ENCODE measurements at regions not wholly inside any gene's neighbourhood (a gene's known extent, or its start where the extent isn't known, plus 50 kb on each side); places are given as distances from the start of the nearest gene placed in this dataset.

- no peaks in the 10 kb centered on the region for H3K27me3 ChIP-seq (ENCODE audit: control insufficient read depth, insufficient read depth, low read length)
- no peaks in the 10 kb centered on the region for H3K9me3 ChIP-seq (ENCODE audit: control insufficient read depth, insufficient read depth, low read depth, low read length)
- no peak overlapping the region for H3K4me2 ChIP-seq (ENCODE audit: extremely low read depth, insufficient read depth, low read length)
- no peaks in the 10 kb centered on the region for H3K36me3 ChIP-seq (ENCODE audit: control insufficient read depth, insufficient read depth, low read length)
- no peak overlapping the region for H3K9ac ChIP-seq (ENCODE audit: insufficient read depth, low read length)
- no peak overlapping the region for H3K27ac ChIP-seq (ENCODE audit: insufficient read depth, low read length)
- no peaks in the 10 kb centered on the region for H4K20me1 ChIP-seq (ENCODE audit: control insufficient read depth, extremely low read depth, insufficient read depth, low read length)
- H3K79me2 ChIP-seq (ENCODE audit: control insufficient read depth, insufficient read depth, low read length) = no peaks in the 10 kb centered on the region
- no peak overlapping the region for H3K4me3 ChIP-seq (replicated peaks in 1 of 4; ENCODE audit: control extremely low read depth in 1 of 4, insufficient read depth in 1 of 4, low read depth in 3 of 4, low read length in 4 of 4)
- no peak for DNase-seq (ENCODE audit: low read depth in 2 of 2)
- TF ChIP-seq EZH2 (IDR thresholded peaks at IDR 0.05; ENCODE audit: low read length, missing control alignments) (no peak), CTCF (conservative IDR thresholded peaks at IDR 0.05 in 1 of 2, IDR thresholded peaks at IDR 0.05 in 1 of 2; ENCODE audit: low read depth in 1 of 2, low read length in 2 of 2) (no peak)
- H2AFZ ChIP-seq (ENCODE audit: low read length) = no peak overlapping the region
- H3K4me1 ChIP-seq (ENCODE audit: control insufficient read depth, extremely low read depth, insufficient read depth, low read length) = no peaks in the 10 kb centered on the region
Observed at GRCh38 chr4:135941671-135942070, 1590.6 kb downstream of the PCDH18 start.

- Histone ChIP-seq H3K9ac (ENCODE audit: insufficient read depth, low read length) (no peak overlapping the region), H3K9me3 (ENCODE audit: control insufficient read depth, insufficient read depth, low read depth, low read length) (no peaks in the 10 kb centered on the region), H3K27me3 (ENCODE audit: control insufficient read depth, insufficient read depth, low read length) (no peaks in the 10 kb centered on the region), H2AFZ (ENCODE audit: low read length) (no peak overlapping the region), H3K4me1 (ENCODE audit: control insufficient read depth, extremely low read depth, insufficient read depth, low read length) (no peaks in the 10 kb centered on the region), H3K36me3 (ENCODE audit: control insufficient read depth, insufficient read depth, low read length) (no peaks in the 10 kb centered on the region), H3K27ac (ENCODE audit: insufficient read depth, low read length) (no peak overlapping the region), H3K4me2 (ENCODE audit: extremely low read depth, insufficient read depth, low read length) (no peak overlapping the region), H3K79me2 (ENCODE audit: control insufficient read depth, insufficient read depth, low read length) (no peaks in the 10 kb centered on the region), H4K20me1 (ENCODE audit: control insufficient read depth, extremely low read depth, insufficient read depth, low read length) (no peaks in the 10 kb centered on the region), H3K4me3 (replicated peaks in 1 of 4; ENCODE audit: control extremely low read depth in 1 of 4, insufficient read depth in 1 of 4, low read depth in 3 of 4, low read length in 4 of 4) (no peak overlapping the region)
- no peak for DNase-seq (ENCODE audit: low read depth in 2 of 2)
- TF ChIP-seq CTCF (conservative IDR thresholded peaks at IDR 0.05 in 1 of 2, IDR thresholded peaks at IDR 0.05 in 1 of 2; ENCODE audit: low read depth in 1 of 2, low read length in 2 of 2) = no peak
- TF ChIP-seq EZH2 (IDR thresholded peaks at IDR 0.05; ENCODE audit: low read length, missing control alignments) = no peak
Observed at GRCh38 chr4:135934026-135934425, 1598.3 kb downstream of the PCDH18 start.

GRCh38 chr4:135927651-135928050 lies 1604.6 kb downstream of the PCDH18 start:
- TF ChIP-seq EZH2 (IDR thresholded peaks at IDR 0.05; ENCODE audit: low read length, missing control alignments) (no peak), CTCF (conservative IDR thresholded peaks at IDR 0.05 in 1 of 2, IDR thresholded peaks at IDR 0.05 in 1 of 2; ENCODE audit: low read depth in 1 of 2, low read length in 2 of 2) (no peak)
- H3K4me3 ChIP-seq (replicated peaks in 1 of 4; ENCODE audit: control extremely low read depth in 1 of 4, insufficient read depth in 1 of 4, low read depth in 3 of 4, low read length in 4 of 4) = no peak overlapping the region

More at GRCh38 chr4:135927651-135928050, 1604.6 kb downstream of the PCDH18 start:
- no peaks in the 10 kb centered on the region for H3K79me2 ChIP-seq (ENCODE audit: control insufficient read depth, insufficient read depth, low read length)
- DNase-seq (ENCODE audit: low read depth in 2 of 2) = peak; percentile 1 to 58
- no peak overlapping the region for H2AFZ ChIP-seq (ENCODE audit: low read length)
- no peaks in the 10 kb centered on the region for H3K9me3 ChIP-seq (ENCODE audit: control insufficient read depth, insufficient read depth, low read depth, low read length)
- H3K4me2 ChIP-seq (ENCODE audit: extremely low read depth, insufficient read depth, low read length) = no peak overlapping the region
- H4K20me1 ChIP-seq (ENCODE audit: control insufficient read depth, extremely low read depth, insufficient read depth, low read length) = no peaks in the 10 kb centered on the region
- H3K4me1 ChIP-seq (ENCODE audit: control insufficient read depth, extremely low read depth, insufficient read depth, low read length) = no peaks in the 10 kb centered on the region
- no peaks in the 10 kb centered on the region for H3K36me3 ChIP-seq (ENCODE audit: control insufficient read depth, insufficient read depth, low read length)
- H3K9ac ChIP-seq (ENCODE audit: insufficient read depth, low read length) = no peak overlapping the region
- H3K27me3 ChIP-seq (ENCODE audit: control insufficient read depth, insufficient read depth, low read length) = no peaks in the 10 kb centered on the region
- no peak overlapping the region for H3K27ac ChIP-seq (ENCODE audit: insufficient read depth, low read length)

All from fibroblast of lung (primary cell).